GM19324 (cell line): ENCODE measurements at regions not wholly inside any gene's neighbourhood (a gene's known extent, or its start where the extent isn't known, plus 50 kb on each side); places are given as distances from the start of the nearest gene placed in this dataset.

Experiments
- ATAC-seq: cut with Tn5 transposase; IDR thresholded peaks from one replicate; pipeline ENCODE4 v1.9.1; 2021; ENCODE audit warnings: mild to moderate bottlenecking, moderate library complexity; ENCODE audit not compliant: unreplicated experiment, low FRiP score

- ATAC-seq = no peak
Observed at GRCh38 chr4:14465057-14465456, 537.2 kb upstream of the CPEB2 start.

GRCh38 chr4:14465507-14465906, 536.8 kb upstream of the CPEB2 start:
- no peak for ATAC-seq

DNA sequence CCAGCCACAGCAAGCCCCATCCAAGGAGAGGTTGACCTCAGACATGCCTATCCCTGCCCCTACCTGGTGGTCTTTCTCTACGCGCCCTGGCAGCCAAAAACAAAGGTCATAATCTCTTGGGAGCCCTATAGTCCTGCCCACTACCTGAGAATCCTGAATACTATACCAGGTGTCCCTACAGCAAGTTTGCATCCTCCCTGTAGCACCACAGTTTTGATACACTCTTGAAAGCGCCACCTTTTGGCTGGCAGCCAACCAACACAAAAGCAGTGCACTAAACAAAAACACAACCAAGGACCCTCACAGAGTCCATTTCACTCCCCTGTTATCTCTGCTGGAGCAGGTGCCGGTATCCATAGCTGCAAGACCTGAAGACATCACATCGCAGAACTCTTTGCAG, 523.8 kb upstream of the CPEB2 start:
- ATAC-seq = no peak

GRCh38 chr4:14496408-14496807, 505.9 kb upstream of the CPEB2 start:
- ATAC-seq = no peak

DNA sequence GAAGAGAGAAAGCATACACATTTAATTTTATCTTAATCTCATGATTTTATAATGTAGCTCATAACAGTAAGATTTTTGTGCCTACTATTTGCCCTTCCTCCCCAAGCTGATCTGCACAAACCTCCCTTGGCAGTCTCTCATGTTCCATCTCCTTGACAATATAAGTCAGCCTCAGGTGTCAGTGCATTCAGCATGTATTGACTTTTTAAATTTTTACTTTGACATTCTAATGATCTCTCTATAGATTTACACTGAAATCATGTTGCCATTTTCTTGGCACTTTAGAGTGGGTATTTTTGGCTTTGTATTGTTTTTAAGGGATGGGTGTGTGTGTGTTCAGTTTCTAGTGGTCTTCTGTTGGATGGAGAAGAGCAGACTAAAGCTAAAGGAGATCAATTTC, 505.3 kb upstream of the CPEB2 start:
- ATAC-seq = no peak

DNA sequence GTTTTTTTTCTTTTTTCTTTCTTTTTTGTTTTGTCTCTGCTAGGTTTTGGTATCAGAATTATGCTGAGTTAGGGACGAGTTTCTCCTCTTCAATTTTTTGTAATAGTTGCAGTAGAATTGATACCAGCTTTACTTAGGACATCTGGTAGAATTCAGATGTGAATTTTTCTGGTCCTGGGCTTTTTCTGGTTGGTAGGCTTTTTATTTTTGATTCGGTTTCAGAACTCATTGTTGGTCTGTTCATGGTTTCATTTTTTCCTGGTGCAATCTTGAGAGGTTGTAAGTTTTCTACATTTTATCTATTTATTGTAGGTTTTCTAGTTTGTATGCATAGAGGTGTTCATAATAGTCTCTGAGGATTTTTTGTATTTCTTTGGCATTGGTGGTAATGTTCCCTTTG, 498.1 kb upstream of the CPEB2 start:
- ATAC-seq = no peak

- no peak for ATAC-seq
Observed at GRCh38 chr4:14513471-14513870, 488.8 kb upstream of the CPEB2 start.

GRCh38 chr4:14515556-14515955, 486.7 kb upstream of the CPEB2 start:
- no peak for ATAC-seq

- ATAC-seq = no peak
Observed at GRCh38 chr4:14518136-14518535, 484.1 kb upstream of the CPEB2 start.

DNA sequence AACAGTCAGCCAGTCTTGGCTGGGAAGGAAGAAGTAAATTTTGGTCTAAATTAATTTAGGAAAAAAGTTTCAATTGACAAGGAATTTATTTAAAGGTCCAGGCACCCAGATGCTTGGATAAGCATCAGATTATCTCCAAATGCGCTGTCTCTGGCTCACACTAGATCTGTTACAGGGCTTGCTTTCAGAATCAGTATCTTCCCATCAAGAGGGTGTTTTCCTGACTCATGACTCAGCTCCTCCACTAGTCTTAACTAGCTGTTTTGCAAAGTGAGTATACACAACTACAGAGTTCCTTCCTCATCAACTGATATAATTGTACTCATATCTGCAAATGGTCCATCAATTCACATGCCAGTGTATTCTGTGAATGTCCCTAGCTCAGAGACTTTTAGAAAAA, 482.1 kb upstream of the CPEB2 start:
- ATAC-seq = no peak

DNA sequence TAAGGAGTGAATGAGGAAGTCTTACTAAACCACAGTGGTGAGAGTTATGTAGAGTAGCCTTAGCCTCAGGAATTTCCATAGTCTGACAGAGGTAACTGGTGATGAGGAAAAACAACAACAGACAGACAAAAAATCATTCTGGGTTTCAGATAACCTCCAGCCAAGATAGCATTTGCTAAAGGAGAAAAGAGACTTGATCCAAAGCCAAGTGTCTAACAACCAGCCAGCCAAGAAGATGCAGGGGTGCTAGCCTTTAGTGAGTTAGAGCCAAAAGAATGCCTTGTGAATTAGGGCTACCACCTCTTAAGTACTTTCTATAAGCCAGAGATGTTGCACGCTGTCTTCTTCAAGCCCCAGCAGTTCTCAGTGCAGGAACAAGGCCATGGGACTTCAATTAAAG, 478.0 kb upstream of the CPEB2 start:
- no peak for ATAC-seq

DNA sequence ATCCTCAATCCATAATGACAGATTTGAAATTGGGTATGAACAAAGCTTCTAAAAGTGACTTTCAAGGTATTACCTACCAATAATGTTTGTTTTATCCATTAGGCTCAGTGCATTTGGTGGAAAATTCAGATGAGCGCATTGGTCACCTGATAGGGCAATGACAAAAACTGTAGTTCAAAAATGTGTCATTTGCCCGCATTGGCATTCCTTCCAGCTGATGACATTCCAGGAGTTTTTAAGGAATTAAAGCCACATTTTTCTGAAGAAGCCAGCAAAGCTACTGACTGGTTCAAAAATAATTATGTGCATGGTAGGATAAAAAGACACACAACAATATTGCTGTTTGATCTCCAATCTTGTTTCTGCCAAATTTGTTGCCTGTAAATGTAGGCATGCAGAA, 473.4 kb upstream of the CPEB2 start:
- ATAC-seq = no peak

DNA sequence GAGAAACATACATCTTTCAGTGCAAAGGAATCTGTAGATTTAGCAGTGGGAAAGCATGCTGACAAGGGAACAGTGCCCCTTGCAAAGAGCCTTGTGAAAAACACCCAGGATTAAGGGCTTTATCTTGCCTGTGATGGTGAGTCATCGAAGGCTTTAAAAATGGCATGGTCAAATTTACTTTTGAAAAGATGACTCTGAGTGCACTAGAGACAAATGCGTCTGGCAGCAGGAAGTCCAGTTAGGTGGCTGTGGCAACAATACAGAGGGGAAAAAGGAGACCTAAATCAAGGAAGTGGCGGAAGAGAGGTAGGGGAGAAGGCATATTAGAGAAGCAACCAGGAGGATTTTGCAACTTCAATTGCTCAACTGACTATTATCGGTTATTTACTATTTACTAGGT, 472.6 kb upstream of the CPEB2 start:
- no peak for ATAC-seq

GRCh38 chr4:14532436-14532835, 469.8 kb upstream of the CPEB2 start:
- ATAC-seq = no peak

DNA sequence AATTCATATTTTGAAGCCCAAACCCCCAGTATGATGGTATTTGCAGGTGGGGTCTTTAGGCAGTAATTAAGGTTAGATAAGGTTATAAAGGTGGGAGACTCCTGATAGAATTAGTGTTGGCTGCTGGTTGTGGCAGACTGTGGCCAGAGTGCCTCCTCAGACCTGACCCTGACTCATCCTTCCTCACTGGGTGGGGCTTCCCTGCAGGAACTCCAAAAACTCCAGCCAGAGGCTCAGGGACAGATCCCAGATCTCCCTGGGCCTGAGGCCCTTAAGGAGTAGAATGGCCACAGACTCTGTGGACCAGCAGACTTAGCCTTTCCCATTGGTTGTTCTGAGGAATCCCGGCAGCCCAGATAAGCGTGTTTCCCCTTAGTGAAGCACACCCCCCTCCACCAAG, 463.0 kb upstream of the CPEB2 start:
- ATAC-seq = no peak

DNA sequence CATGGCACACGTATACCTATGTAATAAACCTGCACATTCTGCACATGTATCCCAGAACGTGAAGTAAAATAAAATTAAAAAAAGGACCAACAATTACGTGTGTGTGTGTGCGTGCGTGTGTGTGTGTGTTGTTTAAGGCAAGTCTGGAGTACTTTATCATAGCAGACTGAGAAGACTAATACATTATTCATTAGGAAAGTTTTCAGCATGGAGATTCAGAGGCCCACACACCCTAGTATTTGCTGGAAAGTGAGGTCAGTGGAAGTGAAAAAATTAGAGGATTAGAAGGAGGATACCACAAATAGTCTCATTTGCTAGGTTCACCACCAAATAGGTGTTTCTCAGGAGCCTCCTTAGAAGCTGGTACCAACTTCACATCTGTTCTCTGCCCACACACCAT, 457.1 kb upstream of the CPEB2 start:
- no peak for ATAC-seq

- no peak for ATAC-seq
Observed at GRCh38 chr4:14545807-14546206, 456.5 kb upstream of the CPEB2 start.

DNA sequence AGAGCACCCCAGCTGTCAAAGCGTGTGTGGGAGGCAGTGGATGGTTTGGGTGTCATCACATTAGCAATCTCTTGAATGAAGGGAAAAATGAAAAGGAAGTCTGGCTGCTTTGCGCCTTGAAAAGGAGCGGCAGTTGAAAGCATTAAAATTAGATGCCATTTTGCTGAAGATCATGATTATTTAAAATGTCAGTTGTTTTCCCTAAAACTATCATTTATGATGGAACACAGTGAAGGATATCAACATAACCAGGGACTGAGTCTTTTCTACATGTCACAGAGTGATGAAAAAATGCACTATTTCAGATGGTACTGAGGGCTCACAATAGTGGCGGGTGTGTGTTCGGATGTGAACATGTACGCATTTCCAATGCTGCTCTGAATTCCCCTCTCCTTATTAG, 450.2 kb upstream of the CPEB2 start:
- no peak for ATAC-seq

DNA sequence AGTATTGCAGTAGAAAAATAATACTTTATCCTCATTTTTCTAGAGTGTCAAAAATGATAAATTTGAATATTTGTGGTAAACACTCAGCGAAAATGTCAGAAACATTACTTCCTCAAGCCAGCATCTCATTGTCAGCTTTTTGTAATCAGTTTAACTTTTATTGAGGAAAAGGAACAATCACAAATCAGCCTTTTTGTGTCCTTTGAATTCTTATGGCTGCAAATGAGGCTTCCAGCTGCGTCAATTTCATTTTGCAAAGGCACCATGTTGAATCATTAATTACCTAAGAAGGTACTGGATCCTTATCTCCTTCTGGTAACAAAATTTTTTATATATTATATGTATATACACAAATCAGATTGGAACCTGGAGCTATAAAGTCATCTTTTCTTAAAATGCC, 442.6 kb upstream of the CPEB2 start:
- no peak for ATAC-seq

- no peak for ATAC-seq
Observed at GRCh38 chr4:14560577-14560976, 441.7 kb upstream of the CPEB2 start.

DNA sequence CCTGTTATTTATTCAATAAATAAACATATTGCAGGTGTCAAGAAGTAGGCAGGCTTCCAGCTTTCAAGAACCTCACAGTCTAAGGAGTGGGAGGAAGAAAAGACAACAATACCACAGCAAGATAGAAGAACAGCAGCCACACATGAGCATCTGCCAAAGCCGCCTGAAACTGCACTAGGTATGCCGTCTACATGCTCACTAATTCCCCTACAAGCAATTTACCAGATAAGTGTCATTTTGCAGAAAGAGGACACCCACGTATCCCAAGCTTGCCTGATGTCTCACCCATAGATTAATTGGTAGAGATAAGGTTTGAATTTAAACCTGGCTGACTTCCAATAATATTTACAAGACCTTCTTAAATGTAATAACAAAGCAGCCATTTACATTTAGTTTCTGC, 439.4 kb upstream of the CPEB2 start:
- ATAC-seq = no peak

DNA sequence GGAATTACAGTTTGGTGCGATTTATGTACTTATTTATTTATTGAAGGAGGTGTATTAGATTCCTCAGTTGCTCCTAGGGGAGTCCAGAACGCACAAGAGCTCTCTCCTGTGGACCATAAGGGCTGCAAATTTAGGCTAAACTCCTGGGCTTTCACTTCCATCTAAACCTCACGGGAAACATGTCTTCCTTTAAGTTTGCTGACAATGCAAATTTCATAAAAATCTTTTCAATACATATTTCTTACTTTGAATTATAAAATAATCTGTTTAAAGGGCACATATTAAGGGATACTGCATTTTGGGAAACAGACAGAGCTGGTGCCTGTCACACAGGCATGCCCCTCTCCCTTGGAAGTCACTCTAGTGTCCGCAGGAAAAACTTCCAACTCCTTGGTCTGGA, 438.0 kb upstream of the CPEB2 start:
- ATAC-seq = no peak

DNA sequence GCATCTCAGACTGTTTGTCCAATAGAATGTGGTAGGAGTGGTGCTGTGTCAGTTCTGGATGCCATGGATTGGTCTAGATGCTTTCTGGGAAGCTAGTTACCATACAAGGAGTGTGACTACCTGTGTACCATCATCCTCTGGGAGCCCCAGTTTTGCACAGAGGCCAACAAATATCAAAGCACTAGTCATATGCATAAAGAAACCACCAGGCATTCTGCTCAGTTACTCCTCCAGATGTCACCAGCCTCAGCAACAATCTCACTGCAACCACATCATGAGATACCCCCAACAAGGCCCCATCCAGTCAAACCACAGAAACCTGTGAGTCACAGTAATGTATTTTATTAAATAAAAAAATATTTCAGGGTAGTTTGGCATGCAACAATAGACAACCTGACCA, 435.8 kb upstream of the CPEB2 start:
- ATAC-seq = no peak

GRCh38 chr4:14568351-14568750, 433.9 kb upstream of the CPEB2 start:
- no peak for ATAC-seq
